SK-N-MC (cell line): ENCODE measurements at regions not wholly inside any gene's neighbourhood (a gene's known extent, or its start where the extent isn't known, plus 50 kb on each side); places are given as distances from the start of the nearest gene placed in this dataset.

Source experiments
- EZH2 ChIP-seq: fragments of 200-600 bp; sonication (generic); IDR thresholded peaks from one replicate; pipeline ENCODE4 v1.6.1; 2017; ENCODE audit warnings: antibody characterized with exemption
- FOXP2 ChIP-seq: optimal IDR thresholded peaks from 2 replicates; pipeline ENCODE3; 2011; ENCODE audit warnings: mild to moderate bottlenecking, moderate library complexity; ENCODE audit not compliant: insufficient read depth; ENCODE audit errors: extremely low read length, control extremely low read depth
- POLR2AphosphoS5 ChIP-seq: IDR thresholded peaks from 2 replicates; pipeline ENCODE4 v1.6.1; 2012; ENCODE audit warnings: mild to moderate bottlenecking, low read depth, low read length, borderline replicate concordance

DNA sequence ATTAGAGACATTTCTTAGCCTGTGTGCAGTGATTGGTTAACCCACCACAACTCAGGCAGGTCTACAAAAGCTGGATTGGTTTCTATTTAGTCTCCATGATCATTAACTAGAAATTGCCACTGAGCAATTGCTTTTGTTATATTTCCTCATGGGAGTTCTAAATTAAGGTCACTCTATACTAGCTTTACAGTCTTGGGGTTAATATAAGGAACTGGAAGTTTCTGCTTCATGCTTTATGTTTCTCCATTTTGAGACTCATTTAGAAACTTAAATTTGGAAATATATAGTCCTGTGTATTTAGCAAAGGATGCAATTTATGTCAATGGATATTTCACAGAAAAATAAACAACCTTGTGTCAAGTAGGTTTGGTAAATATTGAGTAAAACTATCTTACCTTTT is 137.5 kb downstream of the HLX start:
- TF ChIP-seq EZH2, result no peak
- TF ChIP-seq POLR2AphosphoS5, result no peak
- no peak for TF ChIP-seq FOXP2
